H9 (cell line): ENCODE measurements at regions not wholly inside any gene's neighbourhood (a gene's known extent, or its start where the extent isn't known, plus 50 kb on each side); places are given as distances from the start of the nearest gene placed in this dataset.

ENCODE experiments used
- DNase-seq: peaks from one replicate; pipeline ENCODE4 v3.0.0-alpha.2; 2017
- H2AFZ ChIP-seq: one replicate; pipeline ENCODE4 v1.6.1; 2013; ENCODE audit warnings: mild to moderate bottlenecking, low read length, control low read depth, moderate library complexity
- H2AK5ac ChIP-seq: 2 replicates; pipeline ENCODE4 v1.6.1; 2013; ENCODE audit warnings: low read length, control low read depth, mixed read lengths; ENCODE audit not compliant: insufficient read length
- H2BK120ac ChIP-seq: one replicate; pipeline ENCODE4 v1.6.1; 2013; ENCODE audit warnings: low read depth, mild to moderate bottlenecking, low read length, control low read depth, inconsistent platforms; ENCODE audit not compliant: poor library complexity, severe bottlenecking
- H2BK12ac ChIP-seq: 2 replicates; pipeline ENCODE4 v1.6.1; 2013; ENCODE audit warnings: low read length, control low read depth, mixed read lengths, low read depth; ENCODE audit not compliant: insufficient read length
- H2BK15ac ChIP-seq: 2 replicates; pipeline ENCODE4 v1.6.1; 2013; ENCODE audit warnings: low read depth, low read length, control low read depth
- H2BK20ac ChIP-seq: one replicate; pipeline ENCODE4 v1.6.1; 2013; ENCODE audit warnings: low read depth, mild to moderate bottlenecking, low read length, control low read depth, inconsistent platforms; ENCODE audit not compliant: poor library complexity, severe bottlenecking
- H2BK5ac ChIP-seq: 2 replicates; pipeline ENCODE4 v1.6.1; 2013; ENCODE audit warnings: low read length, control low read depth, mixed read lengths; ENCODE audit not compliant: insufficient read length
- H3K14ac ChIP-seq: 2 replicates; pipeline ENCODE4 v1.6.1; 2013; ENCODE audit warnings: low read length, control low read depth; ENCODE audit not compliant: insufficient read depth
- H3K18ac ChIP-seq: 2 replicates; pipeline ENCODE4 v1.6.1; 2013; ENCODE audit warnings: low read depth, mild to moderate bottlenecking, mixed read lengths, low read length, control low read depth; ENCODE audit not compliant: insufficient read length
- H3K23ac ChIP-seq: 2 replicates; pipeline ENCODE4 v1.6.1; 2013; ENCODE audit warnings: low read length, control low read depth, mixed read lengths, low read depth; ENCODE audit not compliant: insufficient read length
- H3K23me2 ChIP-seq: 2 replicates; pipeline ENCODE4 v1.6.1; 2013; ENCODE audit warnings: low read depth, mild to moderate bottlenecking, mixed read lengths, low read length, control low read depth; ENCODE audit not compliant: insufficient read length, poor library complexity, severe bottlenecking
- H3K27ac ChIP-seq: 2 replicates; pipeline ENCODE4 v1.5.1; 2013; ENCODE audit warnings: low read length, control low read depth, mixed read lengths, low read depth; ENCODE audit not compliant: insufficient read length
- H3K27me3 ChIP-seq: 2 replicates; pipeline ENCODE4 v1.6.1; 2013; ENCODE audit warnings: low read length, control low read depth, inconsistent platforms; ENCODE audit not compliant: insufficient read depth
- H3K4ac ChIP-seq: 2 replicates; pipeline ENCODE4 v1.6.1; 2013; ENCODE audit warnings: low read depth, mild to moderate bottlenecking, control low read depth, inconsistent platforms, low read length, moderate library complexity
- H3K4me1 ChIP-seq: 2 replicates; pipeline ENCODE4 v1.6.1; 2013; ENCODE audit warnings: low read length, control low read depth, inconsistent platforms; ENCODE audit not compliant: insufficient read depth
- H3K4me2 ChIP-seq: 2 replicates; pipeline ENCODE4 v1.6.1; 2013; ENCODE audit warnings: low read length, control low read depth, mixed read lengths; ENCODE audit not compliant: insufficient read length, insufficient read depth
- H3K56ac ChIP-seq: 2 replicates; pipeline ENCODE4 v1.6.1; 2013; ENCODE audit warnings: low read depth, mild to moderate bottlenecking, mixed read lengths, low read length, control low read depth; ENCODE audit not compliant: insufficient read length
- H3K79me1 ChIP-seq: 2 replicates; pipeline ENCODE4 v1.6.1; 2013; ENCODE audit warnings: low read depth, mild to moderate bottlenecking, moderate library complexity, low read length, control low read depth, inconsistent platforms; ENCODE audit not compliant: insufficient read depth, poor library complexity, severe bottlenecking
- H3K79me2 ChIP-seq: 2 replicates; pipeline ENCODE4 v1.6.1; 2013; ENCODE audit warnings: low read length, control low read depth, inconsistent platforms; ENCODE audit not compliant: insufficient read depth
- H3K9ac ChIP-seq: 2 replicates; pipeline ENCODE4 v1.6.1; 2013; ENCODE audit warnings: low read length, control low read depth, mixed read lengths; ENCODE audit not compliant: insufficient read length; ENCODE audit errors: extremely low read depth
- H3K9me3 ChIP-seq: one replicate; pipeline ENCODE4 v1.6.1; 2013; ENCODE audit warnings: low read depth, low read length, inconsistent platforms; ENCODE audit not compliant: control insufficient read depth
- H3T11ph ChIP-seq: one replicate; pipeline ENCODE4 v1.6.1; 2013; ENCODE audit warnings: mild to moderate bottlenecking, low read length, control low read depth, inconsistent platforms
- H4K20me1 ChIP-seq: one replicate; pipeline ENCODE4 v1.6.1; 2013; ENCODE audit not compliant: control insufficient read depth, insufficient read length, insufficient read depth
- H4K5ac ChIP-seq: 2 replicates; pipeline ENCODE4 v1.6.1; 2013; ENCODE audit warnings: low read depth, mild to moderate bottlenecking, mixed read lengths, low read length, control low read depth; ENCODE audit not compliant: insufficient read length
- H4K8ac ChIP-seq: replicated peaks from 2 replicates; pipeline ENCODE4 v1.6.1; 2013; ENCODE audit warnings: low read length, control low read depth, mixed read lengths, low read depth; ENCODE audit not compliant: insufficient read length
- H4K91ac ChIP-seq: 2 replicates; pipeline ENCODE4 v1.6.1; 2013; ENCODE audit warnings: low read depth, mild to moderate bottlenecking, moderate library complexity, mixed read lengths, low read length, control low read depth; ENCODE audit not compliant: insufficient read length
- H3K27ac Mint-ChIP-seq, 3 experiments: 2 replicates in 2 of 3; 3 replicates in 1 of 3; pipeline ENCODE4 v1.8.0; 2020 to 2021; ENCODE audit warnings: mixed read lengths in 3 of 3, mild to moderate bottlenecking in 1 of 3, moderate library complexity in 1 of 3
- H3K27me3 Mint-ChIP-seq: 2 replicates; pipeline ENCODE4 v1.8.0; 2021; ENCODE audit warnings: low read depth, mild to moderate bottlenecking, moderate library complexity, mixed read lengths
- H3K36me3 Mint-ChIP-seq, 3 experiments: 2 replicates in 2 of 3; 3 replicates in 1 of 3; pipeline ENCODE4 v1.8.0; 2020 to 2021; ENCODE audit warnings: low read depth in 3 of 3, mixed read lengths in 3 of 3; ENCODE audit not compliant: insufficient read depth in 1 of 3
- H3K4me1 Mint-ChIP-seq, 2 experiments: 2 replicates each; pipeline ENCODE4 v1.8.0; 2020; ENCODE audit warnings: mixed read lengths in 2 of 2
- H3K4me3 Mint-ChIP-seq, 2 experiments: 2 replicates in 1 of 2; 3 replicates in 1 of 2; pipeline ENCODE4 v1.8.0; 2020 to 2021; ENCODE audit warnings: mild to moderate bottlenecking in 2 of 2, mixed read lengths in 2 of 2, moderate library complexity in 1 of 2
- H3K9me3 Mint-ChIP-seq, 2 experiments: 2 replicates in 1 of 2; 3 replicates in 1 of 2; pipeline ENCODE4 v1.8.0; 2020; ENCODE audit warnings: mild to moderate bottlenecking in 2 of 2, mixed read lengths in 2 of 2, moderate library complexity in 1 of 2
- CTCF ChIP-seq: fragments of 200-600 bp; sonication (generic); conservative IDR thresholded peaks from 3 replicates; pipeline ENCODE4 v1.8.0; 2021; ENCODE audit warnings: antibody characterized with exemption, mild to moderate bottlenecking
- WGBS: extraction: QIAGEN DNeasy Blood & Tissue Kit; methylation state at CpG from one replicate; pipeline ENCODE4 v1.1.7; 2013; ENCODE audit warnings: missing lambda C conversion rate, low lambda C conversion rate, mixed read lengths; ENCODE audit not compliant: insufficient read length; ENCODE audit errors: extremely low coverage; 5-methylcytosine and 5-hydroxymethylcytosine counted together

- H3K4me3 Mint-ChIP-seq, result no peak overlapping the region
- TF ChIP-seq CTCF, result no peak
- no peak overlapping the region for H2BK120ac ChIP-seq
- no peak overlapping the region for H3K18ac ChIP-seq
- peaks cover 0 to 7% of the 10 kb centered on the region in 2 experiments; a peak in 1 of 4 replicates for H3K4me1 Mint-ChIP-seq
- H3K9ac ChIP-seq, result no peak overlapping the region
- no peak overlapping the region for H2BK5ac ChIP-seq
- no peaks in the 10 kb centered on the region for H3K36me3 Mint-ChIP-seq
- no peak overlapping the region for H3K4ac ChIP-seq
- no peak overlapping the region for H3T11ph ChIP-seq
- H2AK5ac ChIP-seq, result no peak overlapping the region
- no peak overlapping the region for H3K4me2 ChIP-seq
- no peak overlapping the region for H4K5ac ChIP-seq
- H4K91ac ChIP-seq, result no peak overlapping the region
- H3K9me3 Mint-ChIP-seq, result no peaks in the 10 kb centered on the region
- no peak overlapping the region for H2BK20ac ChIP-seq
- no peak overlapping the region for H3K56ac ChIP-seq
- H3K79me2 ChIP-seq, result no peaks in the 10 kb centered on the region
- H4K20me1 ChIP-seq, result no peaks in the 10 kb centered on the region
- H3K9me3 ChIP-seq, result no peaks in the 10 kb centered on the region
- H3K23ac ChIP-seq, result no peak overlapping the region
- no peaks in the 10 kb centered on the region for H3K23me2 ChIP-seq
- no peak overlapping the region for H3K27ac ChIP-seq
- no peaks in the 10 kb centered on the region for H3K27me3 Mint-ChIP-seq
- no peak overlapping the region for H4K8ac ChIP-seq
- H2BK15ac ChIP-seq, result no peak overlapping the region
- peak overlapping the region in 1 of 3 experiments; percentile 62; a peak in 1 of 7 replicates for H3K27ac Mint-ChIP-seq
- H3K14ac ChIP-seq, result no peak overlapping the region
- H3K27me3 ChIP-seq, result no peaks in the 10 kb centered on the region
- no peak overlapping the region for H2BK12ac ChIP-seq
- H2AFZ ChIP-seq, result no peak overlapping the region
- no peaks in the 10 kb centered on the region for H3K4me1 ChIP-seq
- H3K79me1 ChIP-seq, result no peaks in the 10 kb centered on the region
- no CpG with 5 or more reads among the region's 8 CpGs for WGBS
- no peak for DNase-seq
Measured at GRCh38 chr1:222970040-222970439, 155.2 kb downstream of the DISP1 start.
